Osteocyte (in vitro differentiated cells): ENCODE measurements at regions not wholly inside any gene's neighbourhood (a gene's known extent, or its start where the extent isn't known, plus 50 kb on each side); places are given as distances from the start of the nearest gene placed in this dataset.
A peak's percentile ranks its signal among the peaks of the same experiment; 100 is the strongest.

Source experiments
- DNase-seq: peaks from one replicate; pipeline ENCODE4 v3.0.0; 2021; ENCODE audit warnings: mixed read lengths; ENCODE audit not compliant: unreplicated experiment; ENCODE audit errors: extremely low spot score
- H3K27ac Mint-ChIP-seq: one replicate; pipeline ENCODE4 v1.8.0; 2021; ENCODE audit warnings: mild to moderate bottlenecking, mixed read lengths; ENCODE audit not compliant: unreplicated experiment
- H3K27me3 Mint-ChIP-seq: one replicate; pipeline ENCODE4 v1.8.0; 2021; ENCODE audit warnings: mixed read lengths; ENCODE audit not compliant: unreplicated experiment
- H3K36me3 Mint-ChIP-seq: one replicate; pipeline ENCODE4 v1.8.0; 2021; ENCODE audit warnings: mixed read lengths; ENCODE audit not compliant: unreplicated experiment
- H3K4me1 Mint-ChIP-seq: one replicate; pipeline ENCODE4 v1.8.0; 2021; ENCODE audit warnings: mixed read lengths; ENCODE audit not compliant: unreplicated experiment
- H3K4me3 Mint-ChIP-seq: one replicate; pipeline ENCODE4 v1.8.0; 2021; ENCODE audit warnings: mild to moderate bottlenecking, moderate library complexity, mixed read lengths; ENCODE audit not compliant: unreplicated experiment
- H3K9me3 Mint-ChIP-seq: one replicate; pipeline ENCODE4 v1.8.0; 2021; ENCODE audit warnings: mixed read lengths; ENCODE audit not compliant: unreplicated experiment
- TF ChIP-seq, protein P1 (sequence below): fragments of 200-600 bp; sonication (generic); IDR thresholded peaks from 2 replicates; pipeline ENCODE4 v1.5.0; 2021; ENCODE audit warnings: antibody characterized with exemption, mild to moderate bottlenecking, moderate library complexity

DNA sequence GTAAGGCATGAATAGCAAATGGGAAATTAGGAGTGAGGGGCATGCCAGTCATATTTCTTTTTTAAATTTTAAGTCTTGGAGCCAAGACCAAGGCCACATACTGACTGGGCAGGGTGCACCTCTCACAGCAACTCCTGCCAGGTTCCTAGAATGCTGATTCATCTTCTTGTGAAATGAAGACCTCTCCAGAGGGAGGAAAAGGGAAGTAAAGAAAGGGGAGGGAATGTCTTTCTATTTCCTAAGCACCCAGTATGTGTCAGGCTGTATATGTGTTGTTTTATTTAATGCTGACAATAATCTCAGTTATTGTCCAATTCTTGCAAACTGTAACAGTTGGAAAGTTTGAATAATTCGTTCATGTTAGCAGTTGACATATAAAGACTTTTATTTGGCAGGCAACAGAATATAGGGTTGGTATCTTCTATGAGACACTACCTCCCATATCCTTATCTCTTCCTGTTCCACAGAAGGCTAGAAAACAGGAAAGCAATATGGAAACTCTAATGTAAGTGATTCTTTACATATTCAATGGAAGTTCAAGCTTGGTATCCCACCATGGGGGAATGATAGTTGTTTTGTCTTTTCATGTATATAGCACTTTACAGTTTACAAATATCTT is 259.1 kb upstream of the USP24 start:
- peaks cover 5% of the 10 kb centered on the region for H3K9me3 Mint-ChIP-seq
- no peak overlapping the region for H3K27ac Mint-ChIP-seq
- DNase-seq, result no peak
- H3K4me1 Mint-ChIP-seq, result peaks cover 24% of the 10 kb centered on the region
- no peaks in the 10 kb centered on the region for H3K36me3 Mint-ChIP-seq
- TF ChIP-seq, protein P1, sequence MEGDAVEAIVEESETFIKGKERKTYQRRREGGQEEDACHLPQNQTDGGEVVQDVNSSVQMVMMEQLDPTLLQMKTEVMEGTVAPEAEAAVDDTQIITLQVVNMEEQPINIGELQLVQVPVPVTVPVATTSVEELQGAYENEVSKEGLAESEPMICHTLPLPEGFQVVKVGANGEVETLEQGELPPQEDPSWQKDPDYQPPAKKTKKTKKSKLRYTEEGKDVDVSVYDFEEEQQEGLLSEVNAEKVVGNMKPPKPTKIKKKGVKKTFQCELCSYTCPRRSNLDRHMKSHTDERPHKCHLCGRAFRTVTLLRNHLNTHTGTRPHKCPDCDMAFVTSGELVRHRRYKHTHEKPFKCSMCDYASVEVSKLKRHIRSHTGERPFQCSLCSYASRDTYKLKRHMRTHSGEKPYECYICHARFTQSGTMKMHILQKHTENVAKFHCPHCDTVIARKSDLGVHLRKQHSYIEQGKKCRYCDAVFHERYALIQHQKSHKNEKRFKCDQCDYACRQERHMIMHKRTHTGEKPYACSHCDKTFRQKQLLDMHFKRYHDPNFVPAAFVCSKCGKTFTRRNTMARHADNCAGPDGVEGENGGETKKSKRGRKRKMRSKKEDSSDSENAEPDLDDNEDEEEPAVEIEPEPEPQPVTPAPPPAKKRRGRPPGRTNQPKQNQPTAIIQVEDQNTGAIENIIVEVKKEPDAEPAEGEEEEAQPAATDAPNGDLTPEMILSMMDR, result no peak
- H3K4me3 Mint-ChIP-seq, result no peak overlapping the region
- no peaks in the 10 kb centered on the region for H3K27me3 Mint-ChIP-seq

DNA sequence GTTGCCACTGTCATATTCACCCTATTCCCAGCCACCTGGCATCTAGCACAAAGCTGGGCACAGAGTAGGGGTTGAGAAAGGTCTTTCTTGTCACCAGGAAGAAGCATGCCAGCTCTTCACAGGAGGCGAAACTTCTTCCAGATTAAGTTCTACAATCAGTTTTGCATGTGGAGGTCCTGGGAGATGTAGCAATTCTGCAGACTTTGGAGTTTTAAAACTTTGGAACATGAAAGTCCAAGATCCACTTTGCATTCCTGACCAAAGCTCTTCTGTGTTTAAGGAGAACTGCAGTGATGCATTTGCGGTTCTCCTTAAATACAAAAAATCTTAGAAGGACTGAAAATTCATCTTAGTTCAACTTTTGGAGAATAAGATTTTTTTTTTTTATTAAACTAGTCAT is 258.5 kb upstream of the USP24 start:
- H3K9me3 Mint-ChIP-seq, result no peaks in the 10 kb centered on the region
- peaks cover 30% of the 10 kb centered on the region for H3K4me1 Mint-ChIP-seq
- no peaks in the 10 kb centered on the region for H3K36me3 Mint-ChIP-seq
- TF ChIP-seq, protein P1, result no peak
- no peak overlapping the region for H3K4me3 Mint-ChIP-seq
- no peak overlapping the region for H3K27ac Mint-ChIP-seq
- DNase-seq, result no peak
- H3K27me3 Mint-ChIP-seq, result no peaks in the 10 kb centered on the region

DNA sequence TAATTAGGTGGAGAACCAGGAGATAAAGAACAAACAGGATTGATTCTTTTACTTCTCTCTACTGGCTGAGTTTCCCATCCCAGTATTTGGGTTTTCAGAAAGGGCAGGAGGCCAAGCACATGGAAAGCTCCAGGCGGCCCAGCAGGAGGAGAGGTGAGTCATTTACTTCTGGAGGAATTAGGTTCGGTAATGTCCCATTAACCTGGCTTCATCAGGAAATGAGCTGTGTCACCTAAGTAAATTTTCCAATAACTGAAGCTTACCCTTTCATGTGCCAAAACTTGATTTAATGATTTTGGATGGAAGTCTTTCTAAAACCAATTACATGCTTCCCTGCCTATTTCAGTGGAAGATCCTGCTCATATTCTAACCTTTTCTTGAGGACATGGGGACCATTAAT is 257.6 kb upstream of the USP24 start:
- TF ChIP-seq, protein P1, result no peak
- Mint-ChIP-seq H3K4me3 (no peak overlapping the region), H3K27me3 (no peaks in the 10 kb centered on the region), H3K4me1 (peaks cover 39% of the 10 kb centered on the region), H3K9me3 (no peaks in the 10 kb centered on the region), H3K27ac (no peak overlapping the region), H3K36me3 (no peaks in the 10 kb centered on the region)
- DNase-seq, result no peak

DNA sequence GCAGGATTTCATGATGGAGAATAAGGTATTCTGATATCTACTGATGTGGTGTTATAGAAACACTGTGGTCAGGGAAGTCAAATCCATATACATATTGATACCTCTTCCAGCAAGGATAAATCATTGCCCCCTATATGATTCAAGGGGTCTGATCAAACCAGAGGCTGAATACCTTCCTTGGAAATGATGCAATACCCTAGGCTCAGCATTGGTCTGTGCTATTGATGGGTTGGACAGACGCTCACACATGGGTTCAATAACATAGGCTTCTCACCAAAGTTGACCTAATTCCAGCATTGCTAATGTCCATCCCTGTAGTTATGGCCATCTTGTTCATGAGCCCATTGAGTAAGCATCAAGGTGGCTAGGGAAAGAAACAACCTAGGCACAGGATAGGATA is 257.0 kb upstream of the USP24 start:
- DNase-seq, result no peak
- Mint-ChIP-seq H3K4me3 (no peak overlapping the region), H3K4me1 (peaks cover 38% of the 10 kb centered on the region), H3K27me3 (no peaks in the 10 kb centered on the region), H3K9me3 (no peaks in the 10 kb centered on the region), H3K27ac (no peak overlapping the region), H3K36me3 (no peaks in the 10 kb centered on the region)
- TF ChIP-seq, protein P1, result no peak

DNA sequence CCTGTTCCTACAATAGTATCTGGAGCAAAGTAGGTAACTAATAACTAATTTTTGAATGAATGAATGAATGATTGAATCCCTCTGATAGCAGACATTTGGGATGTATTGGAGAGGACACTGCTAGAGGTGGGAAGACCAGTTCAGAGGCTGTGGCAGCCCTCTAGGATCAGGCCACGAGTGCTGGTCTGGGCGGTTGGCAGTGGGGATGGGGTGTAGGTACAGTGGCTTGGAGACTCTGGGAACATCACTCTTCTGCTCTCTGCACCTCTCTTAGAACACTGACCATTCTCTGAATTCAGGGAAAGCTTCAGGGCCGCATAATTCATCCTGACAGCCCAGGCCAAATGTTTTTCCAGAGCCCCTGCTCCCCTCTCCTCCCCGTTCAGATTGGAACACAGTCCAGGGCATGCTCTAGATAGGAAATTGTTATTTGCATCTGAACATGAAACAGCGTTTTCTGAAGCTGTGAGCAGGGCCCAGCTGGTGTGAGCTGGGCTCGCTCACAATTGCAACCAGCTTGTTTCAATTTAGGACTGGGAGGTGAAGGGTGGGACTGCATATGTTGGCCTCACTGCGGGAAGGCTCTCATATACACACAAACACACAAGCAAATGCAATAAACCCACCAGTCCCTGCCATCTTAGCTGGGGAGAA is 253.1 kb upstream of the USP24 start:
- TF ChIP-seq, protein P1, result no peak
- no peaks in the 10 kb centered on the region for H3K27me3 Mint-ChIP-seq
- H3K4me1 Mint-ChIP-seq, result peaks cover 25% of the 10 kb centered on the region
- H3K27ac Mint-ChIP-seq, result peak overlapping the region; percentile 61
- no peak overlapping the region for H3K4me3 Mint-ChIP-seq
- H3K36me3 Mint-ChIP-seq, result no peaks in the 10 kb centered on the region
- DNase-seq, result no peak
- no peaks in the 10 kb centered on the region for H3K9me3 Mint-ChIP-seq
